HepG2 (cell line): ENCODE measurements at regions not wholly inside any gene's neighbourhood (a gene's known extent, or its start where the extent isn't known, plus 50 kb on each side); places are given as distances from the start of the nearest gene placed in this dataset.

Experiments
- CCDC6 ChIP-seq: sonication (generic); formaldehyde crosslinking; IDR thresholded peaks from 2 replicates; pipeline ENCODE4 v1.8.1; 2022; ENCODE audit warnings: mild to moderate bottlenecking, missing genetic modification reagents, moderate library complexity
- FOXC1 ChIP-seq: sonication (generic); formaldehyde crosslinking; IDR thresholded peaks from 2 replicates; pipeline ENCODE4 v1.8.0; 2022; ENCODE audit warnings: mild to moderate bottlenecking, missing genetic modification reagents, borderline replicate concordance
- NCOA2 ChIP-seq: sonication (generic); formaldehyde crosslinking; IDR thresholded peaks from 2 replicates; pipeline ENCODE4 v1.8.0; 2022; ENCODE audit warnings: inconsistent platforms
- SP2 ChIP-seq: sonication (generic); formaldehyde crosslinking; IDR thresholded peaks from 2 replicates; pipeline ENCODE4 v1.5.1; 2020; ENCODE audit warnings: mild to moderate bottlenecking, missing genetic modification reagents
- ZNF180 ChIP-seq: sonication (generic); formaldehyde crosslinking; IDR thresholded peaks from 2 replicates; pipeline ENCODE4 v1.4.0; 2020; ENCODE audit warnings: low read depth, missing genetic modification reagents, borderline replicate concordance
- ZNF7 ChIP-seq: IDR thresholded peaks from 2 replicates; pipeline ENCODE4 v1.6.1; 2016; ENCODE audit warnings: missing biosample characterization, missing genetic modification reagents
- ZZZ3 ChIP-seq: sonication (generic); formaldehyde crosslinking; IDR thresholded peaks from 2 replicates; pipeline ENCODE4 v1.4.0; 2020; ENCODE audit warnings: missing genetic modification reagents, mild to moderate bottlenecking, borderline replicate concordance
- TF ChIP-seq, protein P1 (sequence below): sonication (generic); formaldehyde crosslinking; IDR thresholded peaks from 2 replicates; pipeline ENCODE4 v1.4.0; 2020; ENCODE audit warnings: missing genetic modification reagents, borderline replicate concordance
- TF ChIP-seq, protein P2 (sequence below): sonication (generic); formaldehyde crosslinking; IDR thresholded peaks from 2 replicates; pipeline ENCODE4 v1.5.1; 2020; ENCODE audit warnings: missing genetic modification reagents, mild to moderate bottlenecking, borderline replicate concordance
- TF ChIP-seq, protein P3 (sequence below): sonication (generic); formaldehyde crosslinking; IDR thresholded peaks from 2 replicates; pipeline ENCODE4 v1.9.0; 2021; ENCODE audit warnings: missing genetic modification reagents, mild to moderate bottlenecking, borderline replicate concordance

DNA sequence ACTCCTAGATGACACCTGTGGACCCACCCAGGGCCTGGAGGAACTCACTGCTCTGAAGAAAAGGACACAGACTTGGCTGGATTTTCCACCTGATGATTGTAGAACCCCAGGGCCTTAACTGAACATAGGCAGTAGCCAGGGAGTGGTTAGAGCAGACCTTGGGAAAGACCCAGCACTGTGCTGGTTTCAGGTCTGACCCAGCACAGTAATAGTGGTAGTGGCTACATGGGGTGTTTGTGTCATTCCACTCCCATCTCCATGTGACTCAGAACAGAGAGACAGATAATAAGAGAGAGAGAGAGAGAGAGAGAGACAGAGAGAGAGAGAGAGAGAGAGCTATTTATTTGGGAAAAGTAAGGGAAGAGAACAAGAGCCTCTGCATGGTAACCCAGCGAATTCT is 239.1 kb upstream of the MEOX2 start (continued):
- TF ChIP-seq ZZZ3 (CRISPR knock-in tag) (no peak), NCOA2 (no peak), CCDC6 (CRISPR knock-in tag) (no peak), ZNF7 (CRISPR knock-in tag) (no peak), SP2 (no peak), ZNF180 (no peak), FOXC1 (CRISPR knock-in tag) (no peak)
- TF ChIP-seq, protein P1, sequence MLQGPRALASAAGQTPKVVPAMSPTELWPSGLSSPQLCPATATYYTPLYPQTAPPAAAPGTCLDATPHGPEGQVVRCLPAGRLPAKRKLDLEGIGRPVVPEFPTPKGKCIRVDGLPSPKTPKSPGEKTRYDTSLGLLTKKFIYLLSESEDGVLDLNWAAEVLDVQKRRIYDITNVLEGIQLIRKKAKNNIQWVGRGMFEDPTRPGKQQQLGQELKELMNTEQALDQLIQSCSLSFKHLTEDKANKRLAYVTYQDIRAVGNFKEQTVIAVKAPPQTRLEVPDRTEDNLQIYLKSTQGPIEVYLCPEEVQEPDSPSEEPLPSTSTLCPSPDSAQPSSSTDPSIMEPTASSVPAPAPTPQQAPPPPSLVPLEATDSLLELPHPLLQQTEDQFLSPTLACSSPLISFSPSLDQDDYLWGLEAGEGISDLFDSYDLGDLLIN (CRISPR knock-in tag), result no peak
- TF ChIP-seq, protein P2, sequence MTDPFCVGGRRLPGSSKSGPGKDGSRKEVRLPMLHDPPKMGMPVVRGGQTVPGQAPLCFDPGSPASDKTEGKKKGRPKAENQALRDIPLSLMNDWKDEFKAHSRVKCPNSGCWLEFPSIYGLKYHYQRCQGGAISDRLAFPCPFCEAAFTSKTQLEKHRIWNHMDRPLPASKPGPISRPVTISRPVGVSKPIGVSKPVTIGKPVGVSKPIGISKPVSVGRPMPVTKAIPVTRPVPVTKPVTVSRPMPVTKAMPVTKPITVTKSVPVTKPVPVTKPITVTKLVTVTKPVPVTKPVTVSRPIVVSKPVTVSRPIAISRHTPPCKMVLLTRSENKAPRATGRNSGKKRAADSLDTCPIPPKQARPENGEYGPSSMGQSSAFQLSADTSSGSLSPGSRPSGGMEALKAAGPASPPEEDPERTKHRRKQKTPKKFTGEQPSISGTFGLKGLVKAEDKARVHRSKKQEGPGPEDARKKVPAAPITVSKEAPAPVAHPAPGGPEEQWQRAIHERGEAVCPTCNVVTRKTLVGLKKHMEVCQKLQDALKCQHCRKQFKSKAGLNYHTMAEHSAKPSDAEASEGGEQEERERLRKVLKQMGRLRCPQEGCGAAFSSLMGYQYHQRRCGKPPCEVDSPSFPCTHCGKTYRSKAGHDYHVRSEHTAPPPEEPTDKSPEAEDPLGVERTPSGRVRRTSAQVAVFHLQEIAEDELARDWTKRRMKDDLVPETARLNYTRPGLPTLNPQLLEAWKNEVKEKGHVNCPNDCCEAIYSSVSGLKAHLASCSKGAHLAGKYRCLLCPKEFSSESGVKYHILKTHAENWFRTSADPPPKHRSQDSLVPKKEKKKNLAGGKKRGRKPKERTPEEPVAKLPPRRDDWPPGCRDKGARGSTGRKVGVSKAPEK (CRISPR knock-in tag), result no peak
- TF ChIP-seq, protein P3, sequence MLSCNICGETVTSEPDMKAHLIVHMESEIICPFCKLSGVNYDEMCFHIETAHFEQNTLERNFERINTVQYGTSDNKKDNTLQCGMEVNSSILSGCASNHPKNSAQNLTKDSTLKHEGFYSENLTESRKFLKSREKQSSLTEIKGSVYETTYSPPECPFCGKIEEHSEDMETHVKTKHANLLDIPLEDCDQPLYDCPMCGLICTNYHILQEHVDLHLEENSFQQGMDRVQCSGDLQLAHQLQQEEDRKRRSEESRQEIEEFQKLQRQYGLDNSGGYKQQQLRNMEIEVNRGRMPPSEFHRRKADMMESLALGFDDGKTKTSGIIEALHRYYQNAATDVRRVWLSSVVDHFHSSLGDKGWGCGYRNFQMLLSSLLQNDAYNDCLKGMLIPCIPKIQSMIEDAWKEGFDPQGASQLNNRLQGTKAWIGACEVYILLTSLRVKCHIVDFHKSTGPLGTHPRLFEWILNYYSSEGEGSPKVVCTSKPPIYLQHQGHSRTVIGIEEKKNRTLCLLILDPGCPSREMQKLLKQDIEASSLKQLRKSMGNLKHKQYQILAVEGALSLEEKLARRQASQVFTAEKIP (CRISPR knock-in tag), result no peak
